ENCODE measurements at regions not wholly inside any gene's neighbourhood (a gene's known extent, or its start where the extent isn't known, plus 50 kb on each side); places are given as distances from the start of the nearest gene placed in this dataset.

GRCh38 chr5:57725658-57726504, 243.3 kb upstream of the ACTBL2 start:
- intact Hi-C loops (cut with DNase I; ENCODE audit: low total_unique reads): no loop called here
- Histone ChIP-seq H3K9me3 (peaks cover 0 to 5% (median 0%) of the 10 kb centered on the region in 4 donors), H3K4me1 (no peaks in the 10 kb centered on the region), H3K4me3 (no peak overlapping the region), H3K27me3 (no peaks in the 10 kb centered on the region), H3K27ac (no peak overlapping the region), H3K36me3 (no peaks in the 10 kb centered on the region)
- DNase-seq: no peak
- no peak for TF ChIP-seq POLR2AphosphoS5 (IDR thresholded peaks at IDR 0.05)
- TF ChIP-seq CTCF (IDR thresholded peaks at IDR 0.05): no peak
- no peak for TF ChIP-seq EP300 (IDR thresholded peaks at IDR 0.05)
- TF ChIP-seq POLR2A (IDR thresholded peaks at IDR 0.05): no peak
- 81 to 86% (median 85%) methylated on average over 7 of the region's 7 CpGs for WGBS, 5 donors

GRCh38 chr5:57724836-57725235, 242.2 kb upstream of the ACTBL2 start:
- 79 to 92% (median 85%) methylated on average over 2 of the region's 2 CpGs for WGBS, 5 donors
- TF ChIP-seq EP300 (IDR thresholded peaks at IDR 0.05) (no peak), POLR2AphosphoS5 (IDR thresholded peaks at IDR 0.05) (no peak)

GRCh38 chr5:57721226-57721625, 238.6 kb upstream of the ACTBL2 start:
- no peak for DNase-seq
- no peaks in the 10 kb centered on the region for H3K4me1 ChIP-seq
- no peaks in the 10 kb centered on the region for H3K9me3 ChIP-seq
- intact Hi-C loops (cut with DNase I; ENCODE audit: low total_unique reads): no loop called here
- H3K36me3 ChIP-seq: no peaks in the 10 kb centered on the region
- H3K4me3 ChIP-seq: no peak overlapping the region
- 75 to 89% (median 85%) methylated on average over 4 of the region's 4 CpGs for WGBS, 5 donors
- H3K27me3 ChIP-seq: no peaks in the 10 kb centered on the region
- TF ChIP-seq EP300 (IDR thresholded peaks at IDR 0.05): no peak
- no peak for TF ChIP-seq CTCF (IDR thresholded peaks at IDR 0.05)
- no peak for TF ChIP-seq POLR2A (IDR thresholded peaks at IDR 0.05)
- no peak for TF ChIP-seq POLR2AphosphoS5 (IDR thresholded peaks at IDR 0.05)
- H3K27ac ChIP-seq: no peak overlapping the region

More at GRCh38 chr5:57724836-57725235, 242.2 kb upstream of the ACTBL2 start:
- H3K27ac ChIP-seq: no peak overlapping the region
- DNase-seq: no peak
- H3K27me3 ChIP-seq: no peaks in the 10 kb centered on the region
- no peak overlapping the region for H3K4me3 ChIP-seq
- no peaks in the 10 kb centered on the region for H3K36me3 ChIP-seq
- intact Hi-C loops (cut with DNase I; ENCODE audit: low total_unique reads): no loop called here
- no peaks in the 10 kb centered on the region for H3K4me1 ChIP-seq
- peaks cover 0 to 5% (median 0%) of the 10 kb centered on the region in 4 donors for H3K9me3 ChIP-seq

- TF ChIP-seq POLR2A (IDR thresholded peaks at IDR 0.05) (no peak), POLR2AphosphoS5 (IDR thresholded peaks at IDR 0.05) (no peak), EP300 (IDR thresholded peaks at IDR 0.05) (no peak), CTCF (IDR thresholded peaks at IDR 0.05) (no peak)
- Histone ChIP-seq H3K9me3 (no peaks in the 10 kb centered on the region), H3K4me3 (no peak overlapping the region), H3K27ac (no peak overlapping the region), H3K4me1 (no peaks in the 10 kb centered on the region), H3K36me3 (no peaks in the 10 kb centered on the region), H3K27me3 (no peaks in the 10 kb centered on the region)
- 89 to 96% (median 91%) methylated on average over 4 of the region's 4 CpGs for WGBS, 5 donors
- intact Hi-C loops (cut with DNase I; ENCODE audit: low total_unique reads): no loop called here
- DNase-seq: no peak
These were observed 238.0 kb upstream of the ACTBL2 start for GRCh38 chr5:57720656-57721055.

GRCh38 chr5:57719216-57719615, 236.6 kb upstream of the ACTBL2 start:
- intact Hi-C loops (cut with DNase I; ENCODE audit: low total_unique reads): no loop called here
- no peaks in the 10 kb centered on the region for H3K36me3 ChIP-seq
- no peak overlapping the region for H3K27ac ChIP-seq
- WGBS, 5 donors: 60 to 85% (median 72%) methylated on average over 1 of the region's 1 CpG
- H3K9me3 ChIP-seq: no peaks in the 10 kb centered on the region
- no peaks in the 10 kb centered on the region for H3K4me1 ChIP-seq
- no peaks in the 10 kb centered on the region for H3K27me3 ChIP-seq
- no peak for TF ChIP-seq CTCF (IDR thresholded peaks at IDR 0.05)
- TF ChIP-seq EP300 (IDR thresholded peaks at IDR 0.05): no peak
- TF ChIP-seq POLR2A (IDR thresholded peaks at IDR 0.05): no peak
- no peak for TF ChIP-seq POLR2AphosphoS5 (IDR thresholded peaks at IDR 0.05)
- DNase-seq: no peak
- no peak overlapping the region for H3K4me3 ChIP-seq

Data from stomach (tissue), 8 donors.